ENCODE measurements at regions not wholly inside any gene's neighbourhood (a gene's known extent, or its start where the extent isn't known, plus 50 kb on each side); places are given as distances from the start of the nearest gene placed in this dataset.

DNA sequence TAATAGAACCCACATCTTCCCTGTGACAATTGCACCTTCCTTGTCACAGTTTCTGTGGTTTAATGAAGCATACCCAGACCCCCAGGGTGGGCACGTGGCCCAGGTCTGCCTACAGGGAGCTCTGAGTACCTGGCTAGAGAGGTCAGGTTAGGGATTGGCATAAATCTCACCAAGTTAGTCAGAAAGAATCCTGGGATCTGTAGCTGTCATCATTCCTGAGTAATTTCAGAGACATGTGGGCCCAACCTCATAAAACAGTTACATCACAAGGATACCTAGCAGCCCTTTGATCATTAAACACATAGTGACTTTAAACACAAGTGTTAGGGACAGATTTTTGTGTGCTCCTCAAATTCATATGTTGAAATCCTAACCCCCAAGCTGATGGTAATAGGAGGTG is 123.0 kb downstream of the KDR start:
- no peak for TF ChIP-seq POLR2AphosphoS5 (IDR thresholded peaks at IDR 0.05; ENCODE audit: low read depth, low read length)
- TF ChIP-seq POLR2A (IDR thresholded peaks at IDR 0.05; ENCODE audit: low read depth, low read length) = no peak
- TF ChIP-seq TAF1 (IDR thresholded peaks at IDR 0.05; ENCODE audit: low read depth, low read length) = no peak
